MM.1S (cell line): ENCODE measurements at regions not wholly inside any gene's neighbourhood (a gene's known extent, or its start where the extent isn't known, plus 50 kb on each side); places are given as distances from the start of the nearest gene placed in this dataset.

ENCODE experiments used
- CTCF ChIP-seq: fragments of 300-600 bp; sonication (generic); IDR thresholded peaks from 2 replicates; pipeline ENCODE4 v1.5.1; 2016; ENCODE audit warnings: antibody characterized with exemption, low read length, mixed read lengths
- EZH2 ChIP-seq: fragments of 300-600 bp; sonication (generic); optimal IDR thresholded peaks from 2 replicates; pipeline ENCODE3; 2017; ENCODE audit warnings: low read depth, mild to moderate bottlenecking, antibody characterized with exemption, low read length, mixed read lengths
- EZH2phosphoT487 ChIP-seq: fragments of 300-600 bp; sonication (generic); IDR thresholded peaks from 2 replicates; pipeline ENCODE4 v1.6.1; 2018; ENCODE audit warnings: antibody characterized with exemption, low read length

GRCh38 chr3:139109271-139109670, 64.6 kb upstream of the PRR23C start:
- TF ChIP-seq CTCF (no peak), EZH2 (no peak), EZH2phosphoT487 (no peak)
